Esophagus squamous epithelium (tissue), 4 donors: ENCODE measurements at regions not wholly inside any gene's neighbourhood (a gene's known extent, or its start where the extent isn't known, plus 50 kb on each side); places are given as distances from the start of the nearest gene placed in this dataset.

Experiments used
- POLR2A ChIP-seq, 4 donors: fragments of 450-650 bp; IDR thresholded peaks; one replicate each; pipeline ENCODE4 v1.6.1; 2017; ENCODE audit warnings: antibody characterized with exemption in 4 of 4, mild to moderate bottlenecking in 4 of 4, moderate library complexity in 3 of 4
- TF ChIP-seq, protein P1 (sequence below), 6 experiments: fragments of 450-650 bp in 4 of 6; fragments of 200-600 bp in 2 of 6; sonication (generic) in 2 of 6; IDR thresholded peaks; one replicate each; pipeline ENCODE4 v1.5.1; 2016 to 2019; ENCODE audit warnings: antibody characterized with exemption in 6 of 6, mild to moderate bottlenecking in 4 of 6, moderate library complexity in 4 of 6

DNA sequence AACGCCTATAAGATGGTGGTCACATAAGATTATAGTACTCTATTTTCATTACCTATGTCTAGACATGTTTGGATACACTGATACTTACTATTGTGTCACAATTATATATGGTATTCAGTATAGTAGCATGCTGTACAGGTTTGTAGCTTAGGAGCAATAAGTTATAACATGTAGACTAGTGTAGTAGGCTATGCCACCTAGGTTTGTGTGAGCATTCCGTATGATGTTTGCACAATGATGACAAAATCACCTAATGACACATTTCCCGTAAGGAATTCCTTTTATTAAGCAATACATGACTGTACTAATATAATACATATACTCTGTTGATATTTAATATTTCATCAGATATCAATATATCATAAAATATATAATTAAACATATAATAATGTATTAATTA lies 540.7 kb downstream of the BMP2 start:
- TF ChIP-seq, protein P1, sequence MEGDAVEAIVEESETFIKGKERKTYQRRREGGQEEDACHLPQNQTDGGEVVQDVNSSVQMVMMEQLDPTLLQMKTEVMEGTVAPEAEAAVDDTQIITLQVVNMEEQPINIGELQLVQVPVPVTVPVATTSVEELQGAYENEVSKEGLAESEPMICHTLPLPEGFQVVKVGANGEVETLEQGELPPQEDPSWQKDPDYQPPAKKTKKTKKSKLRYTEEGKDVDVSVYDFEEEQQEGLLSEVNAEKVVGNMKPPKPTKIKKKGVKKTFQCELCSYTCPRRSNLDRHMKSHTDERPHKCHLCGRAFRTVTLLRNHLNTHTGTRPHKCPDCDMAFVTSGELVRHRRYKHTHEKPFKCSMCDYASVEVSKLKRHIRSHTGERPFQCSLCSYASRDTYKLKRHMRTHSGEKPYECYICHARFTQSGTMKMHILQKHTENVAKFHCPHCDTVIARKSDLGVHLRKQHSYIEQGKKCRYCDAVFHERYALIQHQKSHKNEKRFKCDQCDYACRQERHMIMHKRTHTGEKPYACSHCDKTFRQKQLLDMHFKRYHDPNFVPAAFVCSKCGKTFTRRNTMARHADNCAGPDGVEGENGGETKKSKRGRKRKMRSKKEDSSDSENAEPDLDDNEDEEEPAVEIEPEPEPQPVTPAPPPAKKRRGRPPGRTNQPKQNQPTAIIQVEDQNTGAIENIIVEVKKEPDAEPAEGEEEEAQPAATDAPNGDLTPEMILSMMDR (IDR thresholded peaks at IDR 0.05): no peak
- TF ChIP-seq POLR2A (IDR thresholded peaks at IDR 0.05): no peak
